ENCODE measurements at regions not wholly inside any gene's neighbourhood (a gene's known extent, or its start where the extent isn't known, plus 50 kb on each side); places are given as distances from the start of the nearest gene placed in this dataset.

- intact Hi-C loops (cut with DNase I), result no loop called here
- no peaks in the 10 kb centered on the region for H3K27me3 ChIP-seq (ENCODE audit: insufficient read depth in 3 of 3, low read length in 2 of 3)
- no peak overlapping the region for H3K27ac ChIP-seq
- ATAC-seq (no peak), DNase-seq (no peak)
- H3K9me3 ChIP-seq, result no peaks in the 10 kb centered on the region
- TF ChIP-seq, protein P1, sequence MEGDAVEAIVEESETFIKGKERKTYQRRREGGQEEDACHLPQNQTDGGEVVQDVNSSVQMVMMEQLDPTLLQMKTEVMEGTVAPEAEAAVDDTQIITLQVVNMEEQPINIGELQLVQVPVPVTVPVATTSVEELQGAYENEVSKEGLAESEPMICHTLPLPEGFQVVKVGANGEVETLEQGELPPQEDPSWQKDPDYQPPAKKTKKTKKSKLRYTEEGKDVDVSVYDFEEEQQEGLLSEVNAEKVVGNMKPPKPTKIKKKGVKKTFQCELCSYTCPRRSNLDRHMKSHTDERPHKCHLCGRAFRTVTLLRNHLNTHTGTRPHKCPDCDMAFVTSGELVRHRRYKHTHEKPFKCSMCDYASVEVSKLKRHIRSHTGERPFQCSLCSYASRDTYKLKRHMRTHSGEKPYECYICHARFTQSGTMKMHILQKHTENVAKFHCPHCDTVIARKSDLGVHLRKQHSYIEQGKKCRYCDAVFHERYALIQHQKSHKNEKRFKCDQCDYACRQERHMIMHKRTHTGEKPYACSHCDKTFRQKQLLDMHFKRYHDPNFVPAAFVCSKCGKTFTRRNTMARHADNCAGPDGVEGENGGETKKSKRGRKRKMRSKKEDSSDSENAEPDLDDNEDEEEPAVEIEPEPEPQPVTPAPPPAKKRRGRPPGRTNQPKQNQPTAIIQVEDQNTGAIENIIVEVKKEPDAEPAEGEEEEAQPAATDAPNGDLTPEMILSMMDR (IDR thresholded peaks at IDR 0.05), result no peak
- H3K4me1 ChIP-seq, result no peaks in the 10 kb centered on the region
- H3K36me3 ChIP-seq (ENCODE audit: insufficient read depth in 1 of 2, low read depth in 1 of 2), result no peaks in the 10 kb centered on the region
- H3K4me3 ChIP-seq, result no peak overlapping the region
- 60 to 71% (median 64%) methylated on average over 8 of the region's 8 CpGs for WGBS, 3 donors
Measured at GRCh38 chr12:107415834-107416233, 269.8 kb upstream of the PWP1 start.

DNA sequence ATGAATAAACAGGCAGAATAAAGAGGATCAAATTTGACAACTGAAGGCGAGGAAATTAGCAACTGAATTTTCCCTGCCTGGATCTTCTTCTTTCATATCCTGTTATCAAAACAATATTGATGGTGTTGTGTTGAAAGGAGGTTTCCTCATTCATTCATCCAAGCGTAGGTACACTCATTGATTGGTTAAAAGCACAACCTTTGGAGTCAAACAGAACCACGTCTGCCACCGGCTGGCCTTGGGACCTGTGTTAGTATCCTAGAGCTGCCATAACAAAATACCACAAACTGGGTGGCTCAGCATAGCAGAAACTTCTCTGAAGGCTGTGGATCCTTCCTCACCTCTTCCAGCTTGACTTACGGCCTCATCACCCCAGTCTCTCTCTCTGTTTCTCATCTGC lies 268.6 kb upstream of the PWP1 start:
- Histone ChIP-seq H3K4me1 (no peaks in the 10 kb centered on the region), H3K4me3 (no peak overlapping the region), H3K9me3 (no peaks in the 10 kb centered on the region), H3K36me3 (ENCODE audit: insufficient read depth in 1 of 2, low read depth in 1 of 2) (no peaks in the 10 kb centered on the region), H3K27me3 (ENCODE audit: insufficient read depth in 3 of 3, low read length in 2 of 3) (no peaks in the 10 kb centered on the region), H3K27ac (no peak overlapping the region)
- intact Hi-C loops (cut with DNase I), result no loop called here
- TF ChIP-seq, protein P1 (IDR thresholded peaks at IDR 0.05), result no peak
- ATAC-seq, result no peak
- DNase-seq, result no peak
- WGBS, 3 donors, result 86 to 91% (median 90%) methylated on average over 5 of the region's 5 CpGs

DNA sequence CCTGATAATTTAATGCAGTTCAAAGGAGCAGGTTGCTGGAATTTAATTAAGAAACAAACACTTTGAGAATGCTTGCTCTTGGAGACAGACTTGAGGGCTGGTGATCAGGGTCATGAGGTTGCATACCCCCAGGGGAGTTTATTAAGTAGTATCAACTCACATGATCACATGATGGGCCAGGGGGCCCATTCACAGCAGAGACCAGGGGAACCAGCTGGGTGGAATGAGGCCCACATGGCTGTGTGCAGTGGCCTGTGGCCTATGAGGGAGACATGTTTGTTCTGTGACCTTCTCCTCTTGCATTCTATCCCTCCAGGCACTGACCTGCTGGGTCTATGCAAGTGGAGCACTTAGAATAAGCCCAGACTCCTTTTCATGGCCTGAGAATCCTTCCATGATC lies 266.6 kb upstream of the PWP1 start:
- H3K27ac ChIP-seq, result no peak overlapping the region
- ATAC-seq (no peak), DNase-seq (no peak)
- no peaks in the 10 kb centered on the region for H3K36me3 ChIP-seq (ENCODE audit: insufficient read depth in 1 of 2, low read depth in 1 of 2)
- no peaks in the 10 kb centered on the region for H3K9me3 ChIP-seq
- no peaks in the 10 kb centered on the region for H3K4me1 ChIP-seq
- intact Hi-C loops (cut with DNase I), result no loop called here
- no peak overlapping the region for H3K4me3 ChIP-seq
- no peaks in the 10 kb centered on the region for H3K27me3 ChIP-seq (ENCODE audit: insufficient read depth in 3 of 3, low read length in 2 of 3)
- TF ChIP-seq, protein P1 (IDR thresholded peaks at IDR 0.05), result no peak

- DNase-seq, result no peak
Measured at GRCh38 chr12:107423531-107423930, 262.1 kb upstream of the PWP1 start.

More at GRCh38 chr12:107423531-107423930, 262.1 kb upstream of the PWP1 start:
- TF ChIP-seq, protein P1 (IDR thresholded peaks at IDR 0.05), result no peak
- 71 to 83% (median 77%) methylated on average over 5 of the region's 5 CpGs for WGBS, 3 donors
- Histone ChIP-seq H3K9me3 (no peaks in the 10 kb centered on the region), H3K4me3 (no peak overlapping the region), H3K27me3 (ENCODE audit: insufficient read depth in 3 of 3, low read length in 2 of 3) (no peaks in the 10 kb centered on the region), H3K36me3 (ENCODE audit: insufficient read depth in 1 of 2, low read depth in 1 of 2) (no peaks in the 10 kb centered on the region), H3K27ac (no peak overlapping the region), H3K4me1 (no peaks in the 10 kb centered on the region)
- no peak for ATAC-seq
- intact Hi-C loops (cut with DNase I), result no loop called here
